ENCODE measurements at regions not wholly inside any gene's neighbourhood (a gene's known extent, or its start where the extent isn't known, plus 50 kb on each side); places are given as distances from the start of the nearest gene placed in this dataset.
"Not testable (repeated sequence)": the region's sequence is repeated elsewhere in the genome, so short reads cannot be mapped to it uniquely, and the experiment has no call there.

- no peak for DNase-seq (ENCODE audit: low read depth in 1 of 2, low spot score in 1 of 2)
- in situ Hi-C loops (cut with HindIII; ENCODE audit: low pct_unique_long_range_greater_than_20kb, low sequenced_read_pairs), result no loop called here
- TF ChIP-seq JUND (IDR thresholded peaks at IDR 0.05; ENCODE audit: low read depth), result no peak
These were observed 73.2 kb upstream of the ZNF746 start for GRCh38 chr7:149570784-149571183.

- no peak for DNase-seq (ENCODE audit: low read depth in 1 of 2, low spot score in 1 of 2)
- TF ChIP-seq JUND (IDR thresholded peaks at IDR 0.05; ENCODE audit: low read depth), result no peak
- in situ Hi-C loops (cut with HindIII; ENCODE audit: low pct_unique_long_range_greater_than_20kb, low sequenced_read_pairs), result no loop called here
These were observed 72.3 kb upstream of the ZNF746 start for GRCh38 chr7:149569726-149570422.

DNA sequence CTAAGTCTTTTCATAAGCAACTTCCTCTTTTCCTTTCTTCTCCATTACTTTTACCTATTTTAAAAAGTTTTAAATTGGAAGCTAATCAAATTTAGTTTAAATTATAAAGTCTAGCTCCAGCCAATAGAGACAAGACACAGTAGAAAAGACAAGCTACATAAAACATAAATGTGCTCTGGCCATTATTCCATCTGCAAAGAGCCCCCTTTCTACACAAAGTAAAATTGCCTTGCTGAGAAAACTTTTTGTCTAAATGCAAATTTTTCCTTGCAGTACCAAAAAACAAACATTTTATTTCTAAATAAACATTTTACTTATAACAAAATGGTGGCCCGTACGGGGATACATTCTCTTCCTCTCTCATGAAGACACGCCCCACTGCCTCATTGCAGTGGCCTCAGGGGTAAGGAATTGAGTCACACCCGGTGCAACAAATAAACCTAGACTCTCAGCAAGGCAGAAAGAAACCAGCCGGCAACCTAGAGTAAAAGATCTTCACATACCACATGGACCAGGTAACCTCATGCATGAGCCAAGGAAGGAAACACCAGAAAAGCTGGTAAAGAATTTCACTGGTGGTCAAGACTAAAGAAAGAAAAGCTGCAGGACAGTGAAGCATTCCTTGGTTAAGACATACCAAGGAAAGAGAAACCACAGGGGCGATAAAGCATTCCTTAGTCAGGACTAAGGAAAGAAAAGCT lies 71.6 kb upstream of the ZNF746 start:
- no peak for DNase-seq (ENCODE audit: low read depth in 1 of 2, low spot score in 1 of 2)
- no peak for TF ChIP-seq JUND (IDR thresholded peaks at IDR 0.05; ENCODE audit: low read depth)
- in situ Hi-C loops (cut with HindIII; ENCODE audit: low pct_unique_long_range_greater_than_20kb, low sequenced_read_pairs), result no loop called here

GRCh38 chr7:149568218-149568617 lies 70.6 kb upstream of the ZNF746 start:
- in situ Hi-C loops (cut with HindIII; ENCODE audit: low pct_unique_long_range_greater_than_20kb, low sequenced_read_pairs), result no loop called here
- TF ChIP-seq JUND (IDR thresholded peaks at IDR 0.05; ENCODE audit: low read depth), result no peak
- DNase-seq (ENCODE audit: low read depth in 1 of 2, low spot score in 1 of 2), result no peak

- in situ Hi-C loops (cut with HindIII; ENCODE audit: low pct_unique_long_range_greater_than_20kb, low sequenced_read_pairs), result no loop called here
- no peak for TF ChIP-seq JUND (IDR thresholded peaks at IDR 0.05; ENCODE audit: low read depth)
- no peak for DNase-seq (ENCODE audit: low read depth in 1 of 2, low spot score in 1 of 2)
These were observed 68.5 kb upstream of the ZNF746 start for GRCh38 chr7:149566103-149566502.

GRCh38 chr7:149565096-149565382 lies 67.4 kb upstream of the ZNF746 start:
- no peak for TF ChIP-seq JUND (IDR thresholded peaks at IDR 0.05; ENCODE audit: low read depth)
- in situ Hi-C loops (cut with HindIII; ENCODE audit: low pct_unique_long_range_greater_than_20kb, low sequenced_read_pairs), result no loop called here
- no peak for DNase-seq (ENCODE audit: low read depth in 1 of 2, low spot score in 1 of 2)

GRCh38 chr7:149564340-149565095 lies 66.9 kb upstream of the ZNF746 start:
- in situ Hi-C loops (cut with HindIII; ENCODE audit: low pct_unique_long_range_greater_than_20kb, low sequenced_read_pairs), result no loop called here
- no peak for DNase-seq (ENCODE audit: low read depth in 1 of 2, low spot score in 1 of 2)
- no peak for TF ChIP-seq JUND (IDR thresholded peaks at IDR 0.05; ENCODE audit: low read depth)

DNA sequence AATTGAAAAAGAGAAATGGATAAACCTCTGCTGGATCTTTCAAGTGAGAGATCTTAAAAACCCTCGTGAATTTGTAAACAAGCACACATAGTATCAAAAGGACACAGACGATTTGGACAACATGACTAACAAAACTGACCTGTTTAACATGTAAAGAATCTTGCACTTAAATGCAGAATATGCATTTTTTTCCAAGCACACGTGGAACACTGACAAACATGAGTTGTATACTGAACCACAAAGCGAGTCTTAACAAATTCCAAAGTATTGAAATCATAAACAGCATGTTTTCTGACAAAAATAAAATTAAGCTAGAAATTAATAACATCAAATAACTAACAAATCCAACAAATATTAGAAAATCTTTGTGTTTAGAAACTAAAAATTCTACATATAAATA lies 65.0 kb upstream of the ZNF746 start:
- in situ Hi-C loops (cut with HindIII; ENCODE audit: low pct_unique_long_range_greater_than_20kb, low sequenced_read_pairs), result no loop called here

GRCh38 chr7:149561072-149561471 lies 63.5 kb upstream of the ZNF746 start:
- no peak for TF ChIP-seq JUND (IDR thresholded peaks at IDR 0.05; ENCODE audit: low read depth)
- in situ Hi-C loops (cut with HindIII; ENCODE audit: low pct_unique_long_range_greater_than_20kb, low sequenced_read_pairs), result no loop called here
- DNase-seq (ENCODE audit: low read depth in 1 of 2, low spot score in 1 of 2), result no peak

More for the DNA sequence above, 65.0 kb upstream of the ZNF746 start:
- TF ChIP-seq JUND (IDR thresholded peaks at IDR 0.05; ENCODE audit: low read depth), result no peak
- no peak for DNase-seq (ENCODE audit: low read depth in 1 of 2, low spot score in 1 of 2)

DNA sequence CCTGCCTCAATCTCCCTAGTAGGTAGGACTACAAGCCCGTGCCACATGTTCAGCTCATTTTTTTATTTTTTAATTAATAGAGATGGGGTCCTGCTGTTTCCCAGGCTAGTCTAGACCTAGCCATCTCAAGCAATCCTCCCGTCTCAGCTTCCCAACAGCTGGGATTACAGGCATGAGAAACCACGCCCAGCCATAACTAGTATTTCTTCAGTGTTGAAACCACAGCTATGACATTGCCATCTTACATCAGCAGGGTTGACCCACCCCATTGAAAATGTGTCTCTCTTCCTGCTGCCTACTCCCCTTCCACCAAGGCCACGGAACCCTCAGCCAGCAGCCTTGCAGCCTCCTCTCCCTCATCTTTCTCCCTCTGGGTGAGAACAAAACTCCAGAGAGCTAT lies 62.1 kb upstream of the ZNF746 start:
- DNase-seq (ENCODE audit: low read depth in 1 of 2, low spot score in 1 of 2), result no peak
- TF ChIP-seq JUND (IDR thresholded peaks at IDR 0.05; ENCODE audit: low read depth), result no peak
- in situ Hi-C loops (cut with HindIII; ENCODE audit: low pct_unique_long_range_greater_than_20kb, low sequenced_read_pairs), result no loop called here

- TF ChIP-seq JUND (IDR thresholded peaks at IDR 0.05; ENCODE audit: low read depth), result no peak
- no peak for DNase-seq (ENCODE audit: low read depth in 1 of 2, low spot score in 1 of 2)
- in situ Hi-C loops (cut with HindIII; ENCODE audit: low pct_unique_long_range_greater_than_20kb, low sequenced_read_pairs), result no loop called here
These were observed 60.7 kb upstream of the ZNF746 start for GRCh38 chr7:149558149-149558861.

DNA sequence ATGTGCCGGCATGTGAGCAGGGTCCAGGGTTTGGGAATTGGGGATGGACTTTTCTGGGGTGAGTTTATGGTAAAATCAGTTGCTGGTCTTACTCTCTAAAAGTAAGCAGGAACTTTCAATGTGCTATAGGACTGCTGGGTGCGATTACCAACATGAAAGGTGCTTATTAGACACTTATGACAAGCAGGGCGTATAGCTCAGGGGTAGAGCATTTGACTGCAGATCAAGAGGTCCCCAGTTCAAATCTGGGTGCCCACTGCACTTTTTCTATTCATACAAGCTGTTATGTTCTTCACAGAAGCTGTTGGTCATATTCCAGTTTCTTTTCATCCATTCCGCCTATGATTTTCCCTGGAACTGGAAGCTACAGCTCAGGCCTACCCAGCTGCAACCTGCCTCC lies 58.9 kb upstream of the ZNF746 start:
- in situ Hi-C loops (cut with HindIII; ENCODE audit: low pct_unique_long_range_greater_than_20kb, low sequenced_read_pairs); DNase-seq (ENCODE audit: low read depth in 1 of 2, low spot score in 1 of 2): not testable (repeated sequence)

DNA sequence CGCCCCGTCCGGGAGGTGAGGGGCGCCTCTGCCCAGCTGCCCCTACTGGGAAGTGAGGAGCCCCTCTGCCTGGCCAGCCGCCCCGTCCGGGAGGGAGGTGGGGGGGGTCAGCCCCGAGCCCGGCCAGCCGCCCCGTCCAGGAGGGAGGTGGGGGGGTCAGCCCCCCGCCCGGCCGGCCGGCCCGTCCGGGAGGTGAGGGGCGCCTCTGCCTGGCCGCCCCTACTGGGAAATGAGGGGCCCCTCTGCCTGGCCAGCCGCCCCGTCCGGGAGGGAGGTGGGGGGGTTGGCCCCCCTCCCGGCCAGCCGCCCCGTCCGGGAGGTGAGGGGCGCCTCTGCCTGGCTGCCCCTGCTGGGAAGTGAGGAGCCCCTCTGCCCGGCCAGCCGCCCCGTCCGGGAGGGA lies 57.2 kb upstream of the ZNF746 start:
- in situ Hi-C loops (cut with HindIII; ENCODE audit: low pct_unique_long_range_greater_than_20kb, low sequenced_read_pairs); DNase-seq (ENCODE audit: low read depth in 1 of 2, low spot score in 1 of 2): not testable (repeated sequence)

DNA sequence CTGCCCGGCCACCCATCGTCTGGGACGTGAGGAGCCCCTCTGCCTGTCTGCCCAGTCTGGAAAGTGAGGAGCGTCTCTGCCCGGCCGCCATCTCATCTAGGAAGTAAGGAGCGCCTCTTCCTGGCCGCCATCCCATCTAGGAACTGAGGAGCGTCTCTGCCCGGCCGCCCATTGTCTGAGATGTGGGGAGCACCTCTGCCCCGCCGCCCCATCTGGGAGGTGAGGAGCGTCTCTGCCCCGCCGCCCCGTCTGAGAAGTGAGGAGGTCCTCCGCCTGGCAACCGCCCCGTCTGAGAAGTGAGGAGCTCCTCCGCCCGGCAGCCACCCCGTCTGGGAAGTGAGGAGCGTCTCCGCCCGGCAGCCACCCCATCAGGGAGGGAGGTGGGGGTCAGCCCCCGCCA lies 56.4 kb upstream of the ZNF746 start:
- in situ Hi-C loops (cut with HindIII; ENCODE audit: low pct_unique_long_range_greater_than_20kb, low sequenced_read_pairs); DNase-seq (ENCODE audit: low read depth in 1 of 2, low spot score in 1 of 2): not testable (repeated sequence)
